Mesendoderm (in vitro differentiated cells): ENCODE measurements at regions not wholly inside any gene's neighbourhood (a gene's known extent, or its start where the extent isn't known, plus 50 kb on each side); places are given as distances from the start of the nearest gene placed in this dataset.

ENCODE experiments used
- DNase-seq: peaks from one replicate; pipeline ENCODE4 v3.0.0; 2013
- H2AK5ac ChIP-seq: 2 replicates; pipeline ENCODE4 v1.6.1; 2013; ENCODE audit warnings: low read length, inconsistent platforms
- H2BK120ac ChIP-seq: 2 replicates; pipeline ENCODE4 v1.6.1; 2013; ENCODE audit warnings: low read depth, mild to moderate bottlenecking, low read length, moderate library complexity, mixed read lengths
- H2BK15ac ChIP-seq: replicated peaks from 2 replicates; pipeline ENCODE4 v1.6.1; 2013; ENCODE audit warnings: low read depth, mild to moderate bottlenecking, moderate library complexity
- H2BK5ac ChIP-seq: 2 replicates; pipeline ENCODE4 v1.6.1; 2013; ENCODE audit warnings: low read length, inconsistent platforms
- H3K18ac ChIP-seq: 2 replicates; pipeline ENCODE4 v1.6.1; 2013; ENCODE audit warnings: mild to moderate bottlenecking, low read length, mixed read lengths
- H3K23ac ChIP-seq: one replicate; pipeline ENCODE4 v1.6.1; 2013; ENCODE audit warnings: low read length
- H3K27ac ChIP-seq: 2 replicates; pipeline ENCODE4 v1.5.1; 2013; ENCODE audit warnings: low read depth, mild to moderate bottlenecking, inconsistent platforms, low read length, moderate library complexity
- H3K27me3 ChIP-seq: 2 replicates; pipeline ENCODE4 v1.6.1; 2013; ENCODE audit warnings: low read length, control low read depth, mild to moderate bottlenecking, inconsistent platforms; ENCODE audit not compliant: insufficient read depth, poor library complexity
- H3K36me3 ChIP-seq: 2 replicates; pipeline ENCODE4 v1.6.1; 2013; ENCODE audit warnings: low read length, inconsistent platforms; ENCODE audit not compliant: control insufficient read depth, insufficient read depth
- H3K4ac ChIP-seq: one replicate; pipeline ENCODE4 v1.6.1; 2013; ENCODE audit warnings: low read depth, mild to moderate bottlenecking, low read length, moderate library complexity
- H3K4me1 ChIP-seq: 2 replicates; pipeline ENCODE4 v1.6.1; 2013; ENCODE audit warnings: low read depth, low read length, inconsistent platforms; ENCODE audit not compliant: control insufficient read depth
- H3K4me2 ChIP-seq: 2 replicates; pipeline ENCODE4 v1.6.1; 2013; ENCODE audit warnings: low read length
- H3K4me3 ChIP-seq: 2 replicates; pipeline ENCODE4 v1.5.1; 2013; ENCODE audit warnings: mild to moderate bottlenecking, low read length
- H3K56ac ChIP-seq: one replicate; pipeline ENCODE4 v1.6.1; 2013; ENCODE audit warnings: low read length
- H3K79me1 ChIP-seq: 2 replicates; pipeline ENCODE4 v1.6.1; 2013; ENCODE audit warnings: low read length, inconsistent platforms
- H3K79me2 ChIP-seq: 2 replicates; pipeline ENCODE4 v1.6.1; 2013; ENCODE audit warnings: mild to moderate bottlenecking, low read length; ENCODE audit not compliant: control insufficient read depth, insufficient read depth
- H3K9ac ChIP-seq: 2 replicates; pipeline ENCODE4 v1.6.1; 2013; ENCODE audit warnings: low read length, inconsistent platforms
- H4K5ac ChIP-seq: one replicate; pipeline ENCODE4 v1.6.1; 2013; ENCODE audit warnings: low read length
- H4K8ac ChIP-seq: one replicate; pipeline ENCODE4 v1.6.1; 2013; ENCODE audit warnings: low read depth, mild to moderate bottlenecking, control low read depth, low read length, moderate library complexity
- WGBS: extraction: QIAGEN DNeasy Blood & Tissue Kit; methylation state at CpG from one replicate; pipeline ENCODE4 v1.1.7; 2013; ENCODE audit warnings: low lambda C conversion rate, missing lambda C conversion rate; ENCODE audit not compliant: insufficient coverage; ENCODE audit errors: extremely low coverage; 5-methylcytosine and 5-hydroxymethylcytosine counted together

- Histone ChIP-seq H3K27ac (no peak overlapping the region), H3K56ac (no peak overlapping the region), H2BK5ac (no peak overlapping the region), H3K23ac (no peak overlapping the region), H2BK15ac (no peak overlapping the region), H3K4me2 (no peak overlapping the region), H3K4me1 (no peaks in the 10 kb centered on the region), H3K18ac (no peak overlapping the region), H3K4ac (no peak overlapping the region), H4K8ac (no peak overlapping the region), H4K5ac (no peak overlapping the region), H3K27me3 (no peaks in the 10 kb centered on the region), H3K9ac (no peak overlapping the region), H3K36me3 (no peaks in the 10 kb centered on the region), H3K79me1 (no peaks in the 10 kb centered on the region), H3K79me2 (no peaks in the 10 kb centered on the region), H3K4me3 (no peak overlapping the region), H2BK120ac (no peak overlapping the region), H2AK5ac (no peak overlapping the region)
- no peak for DNase-seq
- WGBS, result no CpG with 5 or more reads among the region's 3 CpGs
Measured at GRCh38 chr1:106962591-106962990, 93.9 kb upstream of the PRMT6 start.

- Histone ChIP-seq H3K27me3 (no peaks in the 10 kb centered on the region), H3K79me1 (no peaks in the 10 kb centered on the region), H3K4ac (no peak overlapping the region), H3K79me2 (no peaks in the 10 kb centered on the region), H2BK5ac (no peak overlapping the region), H3K18ac (no peak overlapping the region), H3K4me2 (no peak overlapping the region), H3K9ac (no peak overlapping the region), H3K36me3 (no peaks in the 10 kb centered on the region), H4K5ac (no peak overlapping the region), H3K4me1 (no peaks in the 10 kb centered on the region), H3K56ac (no peak overlapping the region), H2BK15ac (no peak overlapping the region), H4K8ac (no peak overlapping the region), H3K27ac (no peak overlapping the region), H2BK120ac (no peak overlapping the region), H2AK5ac (no peak overlapping the region), H3K4me3 (no peak overlapping the region), H3K23ac (no peak overlapping the region)
- DNase-seq, result no peak
- no CpG with 5 or more reads among the region's 4 CpGs for WGBS
Measured at GRCh38 chr1:106964495-106964894, 92.0 kb upstream of the PRMT6 start.

GRCh38 chr1:106968644-106969043 is 87.8 kb upstream of the PRMT6 start:
- Histone ChIP-seq H3K4me3 (no peak overlapping the region), H3K18ac (no peak overlapping the region), H3K9ac (no peak overlapping the region), H4K8ac (no peak overlapping the region), H2BK120ac (no peak overlapping the region), H3K56ac (no peak overlapping the region), H3K79me1 (no peaks in the 10 kb centered on the region), H3K4me1 (no peaks in the 10 kb centered on the region), H3K4me2 (no peak overlapping the region), H3K4ac (no peak overlapping the region), H2BK15ac (no peak overlapping the region), H3K23ac (no peak overlapping the region), H3K79me2 (no peaks in the 10 kb centered on the region), H3K27ac (no peak overlapping the region), H2AK5ac (no peak overlapping the region), H2BK5ac (no peak overlapping the region), H4K5ac (no peak overlapping the region), H3K27me3 (no peaks in the 10 kb centered on the region), H3K36me3 (no peaks in the 10 kb centered on the region)
- DNase-seq, result no peak
- no CpG with 5 or more reads among the region's 2 CpGs for WGBS

GRCh38 chr1:106969731-106970130 is 86.7 kb upstream of the PRMT6 start:
- H3K4me1 ChIP-seq, result no peaks in the 10 kb centered on the region
- H4K8ac ChIP-seq, result no peak overlapping the region

GRCh38 chr1:106972074-106972473 is 84.4 kb upstream of the PRMT6 start:
- H3K4ac ChIP-seq, result no peak overlapping the region
- H2BK15ac ChIP-seq, result no peak overlapping the region
- H3K79me2 ChIP-seq, result no peaks in the 10 kb centered on the region
- no peak overlapping the region for H3K27ac ChIP-seq
- no peak overlapping the region for H3K4me3 ChIP-seq
- no peak overlapping the region for H3K18ac ChIP-seq
- H3K4me1 ChIP-seq, result no peaks in the 10 kb centered on the region
- H3K23ac ChIP-seq, result no peak overlapping the region
- H2BK120ac ChIP-seq, result no peak overlapping the region
- no peak overlapping the region for H2AK5ac ChIP-seq
- no peak overlapping the region for H4K5ac ChIP-seq
- H3K9ac ChIP-seq, result no peak overlapping the region
- no peaks in the 10 kb centered on the region for H3K36me3 ChIP-seq
- H3K79me1 ChIP-seq, result no peaks in the 10 kb centered on the region
- DNase-seq, result no peak
- H4K8ac ChIP-seq, result no peak overlapping the region
- WGBS, result no CpG with 5 or more reads among the region's 2 CpGs
- H3K56ac ChIP-seq, result no peak overlapping the region
- no peak overlapping the region for H3K4me2 ChIP-seq
- H3K27me3 ChIP-seq, result no peaks in the 10 kb centered on the region
- H2BK5ac ChIP-seq, result no peak overlapping the region

More at GRCh38 chr1:106969731-106970130, 86.7 kb upstream of the PRMT6 start:
- Histone ChIP-seq H3K4ac (no peak overlapping the region), H2BK120ac (no peak overlapping the region), H3K79me2 (no peaks in the 10 kb centered on the region), H3K36me3 (no peaks in the 10 kb centered on the region), H4K5ac (no peak overlapping the region), H3K27ac (no peak overlapping the region), H2BK15ac (no peak overlapping the region), H2BK5ac (no peak overlapping the region), H3K4me3 (no peak overlapping the region), H3K56ac (no peak overlapping the region), H3K23ac (no peak overlapping the region), H3K9ac (no peak overlapping the region), H2AK5ac (no peak overlapping the region), H3K27me3 (no peaks in the 10 kb centered on the region), H3K4me2 (no peak overlapping the region), H3K79me1 (no peaks in the 10 kb centered on the region), H3K18ac (no peak overlapping the region)
- DNase-seq, result no peak

- Histone ChIP-seq H3K27ac (no peak overlapping the region), H3K56ac (no peak overlapping the region), H3K4ac (no peak overlapping the region), H4K8ac (no peak overlapping the region), H2BK120ac (no peak overlapping the region), H2BK5ac (no peak overlapping the region), H2BK15ac (no peak overlapping the region), H3K79me1 (no peaks in the 10 kb centered on the region), H3K79me2 (no peaks in the 10 kb centered on the region), H3K18ac (no peak overlapping the region), H3K36me3 (no peaks in the 10 kb centered on the region), H3K23ac (no peak overlapping the region), H3K4me1 (no peaks in the 10 kb centered on the region), H4K5ac (no peak overlapping the region), H2AK5ac (no peak overlapping the region), H3K27me3 (no peaks in the 10 kb centered on the region), H3K9ac (no peak overlapping the region), H3K4me3 (no peak overlapping the region), H3K4me2 (no peak overlapping the region)
- DNase-seq, result peak; percentile 65
- WGBS, result no CpG with 5 or more reads among the region's 2 CpGs
Measured at GRCh38 chr1:106975944-106976343, 80.5 kb upstream of the PRMT6 start.
